H4 (cell line): ENCODE measurements at regions not wholly inside any gene's neighbourhood (a gene's known extent, or its start where the extent isn't known, plus 50 kb on each side); places are given as distances from the start of the nearest gene placed in this dataset.

Source experiments
- DNase-seq: peaks from one replicate; pipeline ENCODE4 v3.0.0-alpha.2; 2015; ENCODE audit warnings: low spot score

GRCh38 chr2:219769090-219769910 is 141.9 kb downstream of the SLC4A3 start:
- no peak for DNase-seq

- no peak for DNase-seq
These were observed 144.7 kb downstream of the SLC4A3 start for GRCh38 chr2:219772103-219772635.

GRCh38 chr2:219772697-219773096 is 145.3 kb downstream of the SLC4A3 start:
- no peak for DNase-seq

GRCh38 chr2:219775506-219775905 is 148.1 kb downstream of the SLC4A3 start:
- no peak for DNase-seq

GRCh38 chr2:219777388-219777787 is 150.0 kb downstream of the SLC4A3 start:
- DNase-seq: no peak

GRCh38 chr2:219778189-219778588 is 150.8 kb downstream of the SLC4A3 start:
- no peak for DNase-seq

- DNase-seq: no peak
These were observed 155.4 kb downstream of the SLC4A3 start for GRCh38 chr2:219782737-219783348.

- no peak for DNase-seq
These were observed 156.0 kb downstream of the SLC4A3 start for GRCh38 chr2:219783359-219783975.

- DNase-seq: no peak
These were observed 156.7 kb downstream of the SLC4A3 start for GRCh38 chr2:219784178-219784577.

GRCh38 chr2:219789476-219789875 is 162.0 kb downstream of the SLC4A3 start:
- no peak for DNase-seq

- DNase-seq: no peak
These were observed 165.0 kb downstream of the SLC4A3 start for GRCh38 chr2:219792446-219792845.

- no peak for DNase-seq
These were observed 171.0 kb downstream of the SLC4A3 start for GRCh38 chr2:219798430-219798829.

- DNase-seq: peak; percentile 72
These were observed 175.9 kb downstream of the SLC4A3 start for GRCh38 chr2:219803294-219803693.

- no peak for DNase-seq
These were observed 183.5 kb downstream of the SLC4A3 start for GRCh38 chr2:219810895-219811294.

- DNase-seq: no peak
These were observed 185.2 kb downstream of the SLC4A3 start for GRCh38 chr2:219812672-219813071.

- DNase-seq: no peak
These were observed 193.3 kb downstream of the SLC4A3 start for GRCh38 chr2:219820767-219821166.

- no peak for DNase-seq
These were observed 196.1 kb downstream of the SLC4A3 start for GRCh38 chr2:219823574-219823973.

- DNase-seq: no peak
These were observed 197.6 kb downstream of the SLC4A3 start for GRCh38 chr2:219824996-219825395.

- DNase-seq: no peak
These were observed 200.7 kb downstream of the SLC4A3 start for GRCh38 chr2:219828127-219828526.

- DNase-seq: no peak
These were observed 202.4 kb downstream of the SLC4A3 start for GRCh38 chr2:219829667-219830352.

GRCh38 chr2:219830353-219830738 is 202.9 kb downstream of the SLC4A3 start:
- no peak for DNase-seq

GRCh38 chr2:219831957-219832356 is 204.5 kb downstream of the SLC4A3 start:
- DNase-seq: no peak
